Vagina (tissue), 2 donors: ENCODE measurements at regions not wholly inside any gene's neighbourhood (a gene's known extent, or its start where the extent isn't known, plus 50 kb on each side); places are given as distances from the start of the nearest gene placed in this dataset.

Experiments
- POLR2A ChIP-seq, 2 donors: fragments of 450-650 bp; IDR thresholded peaks; one replicate each; pipeline ENCODE4 v1.6.1; 2017; ENCODE audit warnings: antibody characterized with exemption in 2 of 2, mild to moderate bottlenecking in 2 of 2, moderate library complexity in 2 of 2
- POLR2AphosphoS5 ChIP-seq, 2 donors: sonication (generic); formaldehyde crosslinking; IDR thresholded peaks; one replicate each; pipeline ENCODE4 v1.9.0; 2017; ENCODE audit warnings: antibody characterized with exemption in 2 of 2, mild to moderate bottlenecking in 2 of 2, low read depth in 1 of 2; ENCODE audit not compliant: insufficient read depth in 1 of 2
- TF ChIP-seq, protein P1 (sequence below), 3 experiments: fragments of 450-650 bp in 2 of 3; fragments of 200-600 bp in 1 of 3; sonication (generic) in 1 of 3; IDR thresholded peaks; one replicate each; pipeline ENCODE4 v1.5.1; 2017 to 2019; ENCODE audit warnings: antibody characterized with exemption in 3 of 3, mild to moderate bottlenecking in 2 of 3, moderate library complexity in 2 of 3

- TF ChIP-seq POLR2A (IDR thresholded peaks at IDR 0.05) (no peak), POLR2AphosphoS5 (IDR thresholded peaks at IDR 0.05; ENCODE audit: insufficient read depth in 1 of 2, low read depth in 1 of 2) (no peak)
- TF ChIP-seq, protein P1, sequence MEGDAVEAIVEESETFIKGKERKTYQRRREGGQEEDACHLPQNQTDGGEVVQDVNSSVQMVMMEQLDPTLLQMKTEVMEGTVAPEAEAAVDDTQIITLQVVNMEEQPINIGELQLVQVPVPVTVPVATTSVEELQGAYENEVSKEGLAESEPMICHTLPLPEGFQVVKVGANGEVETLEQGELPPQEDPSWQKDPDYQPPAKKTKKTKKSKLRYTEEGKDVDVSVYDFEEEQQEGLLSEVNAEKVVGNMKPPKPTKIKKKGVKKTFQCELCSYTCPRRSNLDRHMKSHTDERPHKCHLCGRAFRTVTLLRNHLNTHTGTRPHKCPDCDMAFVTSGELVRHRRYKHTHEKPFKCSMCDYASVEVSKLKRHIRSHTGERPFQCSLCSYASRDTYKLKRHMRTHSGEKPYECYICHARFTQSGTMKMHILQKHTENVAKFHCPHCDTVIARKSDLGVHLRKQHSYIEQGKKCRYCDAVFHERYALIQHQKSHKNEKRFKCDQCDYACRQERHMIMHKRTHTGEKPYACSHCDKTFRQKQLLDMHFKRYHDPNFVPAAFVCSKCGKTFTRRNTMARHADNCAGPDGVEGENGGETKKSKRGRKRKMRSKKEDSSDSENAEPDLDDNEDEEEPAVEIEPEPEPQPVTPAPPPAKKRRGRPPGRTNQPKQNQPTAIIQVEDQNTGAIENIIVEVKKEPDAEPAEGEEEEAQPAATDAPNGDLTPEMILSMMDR (IDR thresholded peaks at IDR 0.05): no peak
Measured at GRCh38 chr13:21837288-21837687, 166.4 kb downstream of the FGF9 start.
